ENCODE measurements at regions not wholly inside any gene's neighbourhood (a gene's known extent, or its start where the extent isn't known, plus 50 kb on each side); places are given as distances from the start of the nearest gene placed in this dataset.

DNA sequence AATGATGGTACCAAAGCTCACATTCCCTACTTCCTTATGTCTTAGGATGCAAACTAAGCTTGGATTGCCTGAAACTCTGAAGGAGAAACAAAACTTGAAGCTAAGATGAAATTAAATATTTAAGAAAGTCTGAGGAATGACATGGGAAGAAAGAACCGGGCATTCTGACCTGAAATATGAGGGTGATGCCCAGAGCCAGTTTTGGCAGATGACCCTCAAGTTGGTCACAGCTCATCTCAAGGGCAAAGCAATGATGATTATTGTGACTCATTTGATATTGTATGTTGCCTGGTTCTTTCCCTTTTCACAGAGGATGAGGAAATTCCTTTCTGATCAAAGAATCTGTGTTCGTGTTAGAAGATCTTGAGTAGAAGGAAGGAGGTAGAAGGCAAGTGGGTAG lies 96.0 kb upstream of the NHS start:
- no peaks in the 10 kb centered on the region for H3K4me1 ChIP-seq
- TF ChIP-seq EP300 (IDR thresholded peaks at IDR 0.05; ENCODE audit: low read depth) (no peak), POLR2AphosphoS5 (IDR thresholded peaks at IDR 0.05) (no peak), POLR2A (IDR thresholded peaks at IDR 0.05) (no peak)
- TF ChIP-seq, protein P1, sequence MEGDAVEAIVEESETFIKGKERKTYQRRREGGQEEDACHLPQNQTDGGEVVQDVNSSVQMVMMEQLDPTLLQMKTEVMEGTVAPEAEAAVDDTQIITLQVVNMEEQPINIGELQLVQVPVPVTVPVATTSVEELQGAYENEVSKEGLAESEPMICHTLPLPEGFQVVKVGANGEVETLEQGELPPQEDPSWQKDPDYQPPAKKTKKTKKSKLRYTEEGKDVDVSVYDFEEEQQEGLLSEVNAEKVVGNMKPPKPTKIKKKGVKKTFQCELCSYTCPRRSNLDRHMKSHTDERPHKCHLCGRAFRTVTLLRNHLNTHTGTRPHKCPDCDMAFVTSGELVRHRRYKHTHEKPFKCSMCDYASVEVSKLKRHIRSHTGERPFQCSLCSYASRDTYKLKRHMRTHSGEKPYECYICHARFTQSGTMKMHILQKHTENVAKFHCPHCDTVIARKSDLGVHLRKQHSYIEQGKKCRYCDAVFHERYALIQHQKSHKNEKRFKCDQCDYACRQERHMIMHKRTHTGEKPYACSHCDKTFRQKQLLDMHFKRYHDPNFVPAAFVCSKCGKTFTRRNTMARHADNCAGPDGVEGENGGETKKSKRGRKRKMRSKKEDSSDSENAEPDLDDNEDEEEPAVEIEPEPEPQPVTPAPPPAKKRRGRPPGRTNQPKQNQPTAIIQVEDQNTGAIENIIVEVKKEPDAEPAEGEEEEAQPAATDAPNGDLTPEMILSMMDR (IDR thresholded peaks at IDR 0.05), result no peak
- DNase-seq, result no peak
- intact Hi-C loops (cut with DNase I; ENCODE audit: low total_unique reads) (no loop called here), in situ Hi-C loops (cut with MboI; ENCODE audit: low pct_ligation_motif_present in 1 of 4, low pct_unique_long_range_greater_than_20kb in 1 of 4, low sequenced_read_pairs in 3 of 4) (no loop called here)
- no peaks in the 10 kb centered on the region for H3K36me3 ChIP-seq
- no peaks in the 10 kb centered on the region for H3K27me3 ChIP-seq
- 84% methylated on average over 2 of the region's 2 CpGs; no CpG with 5 or more reads in 1 of the 2 donors for WGBS, 2 donors (ENCODE audit: low coverage in 1 of 2)
- no peak overlapping the region for H3K27ac ChIP-seq
- H3K4me3 ChIP-seq, result no peak overlapping the region
- H3K9me3 ChIP-seq, result no peaks in the 10 kb centered on the region

DNA sequence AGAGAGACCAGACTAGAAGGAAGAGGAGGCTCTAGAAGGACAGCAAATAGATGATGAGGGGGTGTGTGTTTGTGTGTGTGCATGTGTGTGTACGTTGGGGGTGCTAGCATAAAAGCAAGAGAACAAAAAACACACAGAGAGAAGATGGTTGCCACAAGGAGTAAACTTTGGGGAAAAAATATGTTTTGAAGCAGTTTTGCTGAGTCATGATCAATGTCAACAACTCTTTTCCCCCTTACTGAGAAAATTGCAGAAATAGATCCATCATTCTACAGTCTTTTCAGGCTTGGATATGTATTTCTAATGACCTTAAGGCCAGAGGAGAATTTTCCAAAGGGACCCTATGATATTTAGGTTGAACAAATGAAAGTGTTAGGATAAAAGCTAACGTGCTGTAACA lies 89.0 kb upstream of the NHS start:
- 33 to 68% methylated on average over 1 to 2 of the region's 2 CpGs for WGBS, 2 donors (ENCODE audit: low coverage in 1 of 2)
- H3K9me3 ChIP-seq, result no peaks in the 10 kb centered on the region
- TF ChIP-seq POLR2AphosphoS5 (IDR thresholded peaks at IDR 0.05), result no peak
- no peak for TF ChIP-seq POLR2A (IDR thresholded peaks at IDR 0.05)
- no peak for TF ChIP-seq EP300 (IDR thresholded peaks at IDR 0.05; ENCODE audit: low read depth)
- TF ChIP-seq, protein P1 (IDR thresholded peaks at IDR 0.05), result no peak
- intact Hi-C loops (cut with DNase I; ENCODE audit: low total_unique reads), result no loop called here
- H3K4me3 ChIP-seq, result no peak overlapping the region
- H3K27ac ChIP-seq, result no peak overlapping the region
- DNase-seq, result no peak
- H3K27me3 ChIP-seq, result no peaks in the 10 kb centered on the region
- in situ Hi-C loops (cut with MboI; ENCODE audit: low pct_ligation_motif_present in 1 of 4, low pct_unique_long_range_greater_than_20kb in 1 of 4, low sequenced_read_pairs in 3 of 4), result no loop called here
- no peaks in the 10 kb centered on the region for H3K36me3 ChIP-seq
- no peaks in the 10 kb centered on the region for H3K4me1 ChIP-seq

DNA sequence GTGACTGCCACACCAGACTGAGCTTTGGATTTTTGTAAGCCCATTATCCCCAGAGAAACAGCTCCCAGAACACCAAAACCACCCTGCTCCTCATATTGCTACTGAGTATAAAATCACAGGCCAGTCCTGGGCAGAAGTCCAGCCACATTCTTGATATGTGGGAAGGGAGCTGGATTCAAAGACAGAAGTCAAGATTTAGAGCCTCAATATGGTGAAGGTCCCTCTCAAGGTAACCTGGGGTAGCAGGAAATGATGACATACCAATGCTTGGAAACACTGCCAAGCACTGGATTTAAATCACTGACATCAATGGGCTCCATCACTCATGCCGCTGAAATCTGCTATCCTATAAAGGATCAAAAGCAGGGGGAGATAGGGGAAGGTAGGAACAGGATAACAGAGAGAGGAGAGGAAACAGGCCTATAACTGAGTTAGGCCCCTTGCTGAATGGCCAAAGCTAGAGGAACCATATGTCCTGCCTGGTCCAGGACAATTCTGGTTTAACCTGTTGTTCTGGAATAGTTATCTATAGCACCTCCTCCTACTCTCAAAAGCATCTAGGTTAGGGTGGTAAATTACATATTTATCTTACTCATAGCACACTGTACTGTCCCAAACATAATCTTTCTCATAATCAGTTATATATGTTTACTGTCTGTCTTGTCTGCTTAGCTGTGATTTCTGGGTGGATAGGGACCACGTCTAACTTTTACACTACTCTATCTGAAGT lies 83.7 kb upstream of the NHS start:
- TF ChIP-seq, protein P1 (IDR thresholded peaks at IDR 0.05), result no peak
- TF ChIP-seq POLR2A (IDR thresholded peaks at IDR 0.05) (no peak), POLR2AphosphoS5 (IDR thresholded peaks at IDR 0.05) (no peak), EP300 (IDR thresholded peaks at IDR 0.05; ENCODE audit: low read depth) (no peak)
- in situ Hi-C loops (cut with MboI; ENCODE audit: low pct_ligation_motif_present in 1 of 4, low pct_unique_long_range_greater_than_20kb in 1 of 4, low sequenced_read_pairs in 3 of 4) (no loop called here), intact Hi-C loops (cut with DNase I; ENCODE audit: low total_unique reads) (no loop called here)
- no peak for DNase-seq
- Histone ChIP-seq H3K36me3 (no peaks in the 10 kb centered on the region), H3K9me3 (no peaks in the 10 kb centered on the region), H3K27me3 (no peaks in the 10 kb centered on the region), H3K4me3 (no peak overlapping the region), H3K27ac (peak overlapping the region in 3 of 4 donors; percentile 40 to 65 (median 59)), H3K4me1 (peaks cover 0 to 3% (median 0%) of the 10 kb centered on the region in 4 donors)
- WGBS, 2 donors (ENCODE audit: low coverage in 1 of 2), result 63% methylated on average over 2 of the region's 2 CpGs; no CpG with 5 or more reads in 1 of the 2 donors

DNA sequence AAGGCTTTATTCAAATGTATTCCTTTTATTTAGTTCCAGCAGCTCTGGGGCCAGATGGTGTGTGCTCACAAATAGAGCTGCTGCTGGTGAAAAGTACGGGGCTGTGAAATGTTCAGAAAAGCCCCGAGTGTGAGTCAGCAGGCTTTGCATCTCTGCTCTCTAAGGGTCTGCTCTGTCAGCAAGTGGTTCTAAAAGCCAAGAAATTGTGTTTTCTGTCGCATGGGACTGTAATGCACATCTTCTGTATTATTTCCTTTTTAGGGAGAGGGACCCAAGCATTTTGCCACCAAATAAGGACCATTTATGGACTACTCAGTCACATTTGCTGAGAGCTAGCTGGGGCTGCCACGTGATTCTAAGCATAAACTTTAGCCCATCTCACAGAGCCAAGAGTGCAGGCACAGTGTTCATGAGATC lies 82.9 kb upstream of the NHS start:
- no peak for DNase-seq
- 38 to 40% methylated on average over 2 to 4 of the region's 4 CpGs for WGBS, 2 donors (ENCODE audit: low coverage in 1 of 2)
- Histone ChIP-seq H3K27me3 (no peaks in the 10 kb centered on the region), H3K4me1 (peaks cover 0 to 3% (median 0%) of the 10 kb centered on the region in 4 donors), H3K27ac (peak overlapping the region in 3 of 4 donors; percentile 40 to 65 (median 59)), H3K9me3 (no peaks in the 10 kb centered on the region), H3K4me3 (no peak overlapping the region), H3K36me3 (no peaks in the 10 kb centered on the region)
- TF ChIP-seq, protein P1 (IDR thresholded peaks at IDR 0.05), result no peak
- TF ChIP-seq EP300 (IDR thresholded peaks at IDR 0.05; ENCODE audit: low read depth) (no peak), POLR2AphosphoS5 (IDR thresholded peaks at IDR 0.05) (no peak), POLR2A (IDR thresholded peaks at IDR 0.05) (no peak)
- in situ Hi-C loops (cut with MboI; ENCODE audit: low pct_ligation_motif_present in 1 of 4, low pct_unique_long_range_greater_than_20kb in 1 of 4, low sequenced_read_pairs in 3 of 4), result no loop called here
- intact Hi-C loops (cut with DNase I; ENCODE audit: low total_unique reads), result no loop called here
